BE2C (cell line): ENCODE measurements at regions not wholly inside any gene's neighbourhood (a gene's known extent, or its start where the extent isn't known, plus 50 kb on each side); places are given as distances from the start of the nearest gene placed in this dataset.

Source experiments
- DNase-seq: peaks from one replicate; pipeline ENCODE4 v3.0.0-alpha.2; 2020
- H3K27me3 ChIP-seq: fragments of 250-450 bp; sonication (Bioruptor Pico); 2 replicates; pipeline ENCODE4 v1.5.1; 2020; ENCODE audit warnings: mild to moderate bottlenecking
- H3K36me3 ChIP-seq: fragments of 250-450 bp; sonication (Bioruptor Pico); 2 replicates; pipeline ENCODE4 v1.5.1; 2020; ENCODE audit warnings: mild to moderate bottlenecking
- H3K4me1 ChIP-seq: fragments of 250-450 bp; sonication (Bioruptor Pico); 2 replicates; pipeline ENCODE4 v1.5.1; 2020
- H3K4me3 ChIP-seq: 2 replicates; pipeline ENCODE4 v1.5.1; 2011; ENCODE audit warnings: low read depth, low read length
- H3K9me3 ChIP-seq: fragments of 250-450 bp; sonication (Bioruptor Pico); 2 replicates; pipeline ENCODE4 v1.5.1; 2020
- TF ChIP-seq, protein P1 (sequence below): IDR thresholded peaks from 2 replicates; pipeline ENCODE4 v1.5.1; 2012; ENCODE audit warnings: mild to moderate bottlenecking, low read depth, low read length

- no peak for DNase-seq
- TF ChIP-seq, protein P1, sequence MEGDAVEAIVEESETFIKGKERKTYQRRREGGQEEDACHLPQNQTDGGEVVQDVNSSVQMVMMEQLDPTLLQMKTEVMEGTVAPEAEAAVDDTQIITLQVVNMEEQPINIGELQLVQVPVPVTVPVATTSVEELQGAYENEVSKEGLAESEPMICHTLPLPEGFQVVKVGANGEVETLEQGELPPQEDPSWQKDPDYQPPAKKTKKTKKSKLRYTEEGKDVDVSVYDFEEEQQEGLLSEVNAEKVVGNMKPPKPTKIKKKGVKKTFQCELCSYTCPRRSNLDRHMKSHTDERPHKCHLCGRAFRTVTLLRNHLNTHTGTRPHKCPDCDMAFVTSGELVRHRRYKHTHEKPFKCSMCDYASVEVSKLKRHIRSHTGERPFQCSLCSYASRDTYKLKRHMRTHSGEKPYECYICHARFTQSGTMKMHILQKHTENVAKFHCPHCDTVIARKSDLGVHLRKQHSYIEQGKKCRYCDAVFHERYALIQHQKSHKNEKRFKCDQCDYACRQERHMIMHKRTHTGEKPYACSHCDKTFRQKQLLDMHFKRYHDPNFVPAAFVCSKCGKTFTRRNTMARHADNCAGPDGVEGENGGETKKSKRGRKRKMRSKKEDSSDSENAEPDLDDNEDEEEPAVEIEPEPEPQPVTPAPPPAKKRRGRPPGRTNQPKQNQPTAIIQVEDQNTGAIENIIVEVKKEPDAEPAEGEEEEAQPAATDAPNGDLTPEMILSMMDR, result no peak
- no peaks in the 10 kb centered on the region for H3K36me3 ChIP-seq
- no peak overlapping the region for H3K4me3 ChIP-seq
- H3K27me3 ChIP-seq, result no peaks in the 10 kb centered on the region
- peaks cover 59% of the 10 kb centered on the region for H3K4me1 ChIP-seq
- H3K9me3 ChIP-seq, result no peaks in the 10 kb centered on the region
Measured at GRCh38 chr5:74131250-74131649, 505.3 kb downstream of the ARHGEF28 start.

DNA sequence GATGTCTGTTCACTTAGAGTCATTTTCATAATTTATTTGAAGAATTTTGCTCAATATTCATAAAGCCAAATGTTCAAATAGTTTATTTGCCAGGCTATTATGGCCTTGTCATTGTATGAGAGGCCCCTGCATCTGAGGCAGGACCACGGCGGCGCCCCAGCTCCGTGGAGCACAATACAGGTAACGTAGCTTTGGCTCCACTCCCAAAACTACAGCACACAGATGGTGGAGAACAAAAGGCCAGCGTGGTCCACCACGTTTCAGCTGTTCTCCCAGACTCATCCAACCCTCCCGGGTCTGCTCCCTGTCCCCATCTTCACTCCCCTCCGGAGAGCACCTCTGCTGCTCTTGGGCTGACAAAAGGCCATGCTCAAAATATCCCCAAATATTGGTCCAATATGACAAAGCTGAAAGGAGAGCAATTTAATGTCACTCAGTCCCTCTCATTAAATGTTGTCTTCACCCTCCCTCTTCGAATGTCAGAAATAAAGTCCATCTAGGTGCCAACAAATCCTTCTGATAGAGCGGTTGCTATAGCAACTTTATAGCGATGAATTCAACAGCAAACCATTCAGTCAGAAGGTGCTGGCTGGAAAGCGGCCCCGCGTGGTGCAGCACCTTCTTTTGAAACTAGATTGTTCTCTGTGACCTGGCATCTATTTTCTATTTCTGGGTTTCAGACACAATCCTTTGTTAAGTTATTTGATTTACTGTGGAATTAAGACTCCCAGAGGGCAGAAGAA is 504.3 kb downstream of the ARHGEF28 start:
- H3K9me3 ChIP-seq, result no peaks in the 10 kb centered on the region
- DNase-seq, result peak; percentile 58
- peaks cover 59% of the 10 kb centered on the region for H3K4me1 ChIP-seq
- H3K36me3 ChIP-seq, result no peaks in the 10 kb centered on the region
- no peaks in the 10 kb centered on the region for H3K27me3 ChIP-seq
- TF ChIP-seq, protein P1, result no peak
- peak overlapping the region; percentile 33 for H3K4me3 ChIP-seq

DNA sequence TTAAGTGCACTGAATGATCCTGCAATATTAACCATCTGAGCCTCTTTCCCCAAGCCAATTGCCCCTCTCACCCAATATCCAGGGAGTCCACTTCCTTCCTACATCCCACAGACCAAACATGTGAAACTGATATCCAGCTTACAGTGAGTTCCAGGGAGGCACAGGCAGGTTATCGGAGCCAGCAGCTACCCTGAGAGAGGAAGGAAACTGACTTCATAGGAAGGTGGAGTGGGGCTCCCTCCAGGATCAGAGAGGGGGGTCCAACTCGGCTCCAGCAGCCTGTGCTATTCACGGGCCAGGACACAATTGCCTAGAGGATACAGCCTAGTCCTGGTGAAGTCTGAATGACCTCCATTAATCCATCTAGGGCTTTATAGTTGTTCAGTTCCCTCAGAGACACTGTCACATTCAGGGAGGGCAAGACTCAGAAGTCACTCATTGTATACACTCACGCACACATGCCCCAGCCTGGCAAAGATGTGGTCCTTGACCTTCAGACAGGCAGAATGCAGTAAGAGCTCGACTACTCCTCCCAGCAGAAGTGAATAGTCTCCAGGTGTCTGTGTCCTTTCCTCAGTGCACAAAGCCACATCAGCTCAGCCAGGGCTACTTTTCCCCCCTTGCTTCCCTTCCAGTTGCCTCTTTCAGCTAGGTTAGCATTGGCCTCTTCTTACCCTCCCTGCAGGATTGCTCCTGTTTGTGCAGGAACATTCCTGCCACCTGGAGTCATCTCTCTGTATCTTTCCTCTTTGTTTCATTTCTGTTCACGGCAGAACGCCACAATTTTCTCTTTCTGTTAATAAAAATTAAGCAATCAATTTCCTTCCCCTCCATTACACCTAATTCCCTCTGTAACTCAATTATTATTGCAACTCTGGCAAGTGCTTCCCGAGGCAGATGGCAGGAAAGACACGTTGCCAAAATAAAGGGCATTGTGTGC is 501.7 kb downstream of the ARHGEF28 start:
- peak; percentile 37 for DNase-seq

GRCh38 chr5:74126294-74126693 is 500.3 kb downstream of the ARHGEF28 start:
- H3K4me1 ChIP-seq, result peaks cover 48% of the 10 kb centered on the region
- H3K9me3 ChIP-seq, result no peaks in the 10 kb centered on the region
- TF ChIP-seq, protein P1, result no peak
- DNase-seq, result no peak
- H3K4me3 ChIP-seq, result no peak overlapping the region
- no peaks in the 10 kb centered on the region for H3K36me3 ChIP-seq
- H3K27me3 ChIP-seq, result no peaks in the 10 kb centered on the region

More for the DNA sequence above, 501.7 kb downstream of the ARHGEF28 start:
- H3K4me3 ChIP-seq, result peak overlapping the region; percentile 14
- TF ChIP-seq, protein P1, result peak; percentile 63
- no peaks in the 10 kb centered on the region for H3K9me3 ChIP-seq
- no peaks in the 10 kb centered on the region for H3K36me3 ChIP-seq
- H3K27me3 ChIP-seq, result no peaks in the 10 kb centered on the region
- peaks cover 56% of the 10 kb centered on the region for H3K4me1 ChIP-seq

DNA sequence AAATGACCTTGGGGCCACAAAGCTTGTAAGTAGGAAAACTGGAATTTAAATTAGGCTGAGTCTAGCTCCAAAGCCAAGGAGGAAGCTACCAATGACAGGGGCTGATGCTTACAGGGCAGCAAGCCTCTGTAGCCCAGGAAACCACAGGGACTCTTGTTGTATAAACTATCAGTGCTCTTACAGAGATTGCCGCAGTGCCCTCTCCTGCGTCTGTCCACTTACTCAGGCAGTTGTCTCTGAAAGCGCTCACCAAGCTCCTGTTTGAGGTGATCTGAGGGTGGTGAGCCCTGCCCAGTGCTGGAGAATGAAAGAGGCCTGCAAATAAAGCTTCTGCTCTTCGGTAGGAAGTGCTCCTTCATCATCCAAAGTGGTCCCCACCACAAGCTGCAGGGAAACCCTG is 498.8 kb downstream of the ARHGEF28 start:
- no peak overlapping the region for H3K4me3 ChIP-seq
- TF ChIP-seq, protein P1, result no peak
- peaks cover 36% of the 10 kb centered on the region for H3K4me1 ChIP-seq
- no peak for DNase-seq
- no peaks in the 10 kb centered on the region; the same call in 1 of the 2 replicates for H3K9me3 ChIP-seq
- no peaks in the 10 kb centered on the region for H3K36me3 ChIP-seq
- H3K27me3 ChIP-seq, result no peaks in the 10 kb centered on the region

GRCh38 chr5:74123929-74124328 is 497.9 kb downstream of the ARHGEF28 start:
- no peaks in the 10 kb centered on the region; the same call in 1 of the 2 replicates for H3K9me3 ChIP-seq
- DNase-seq, result no peak
- no peaks in the 10 kb centered on the region for H3K27me3 ChIP-seq
- peaks cover 27% of the 10 kb centered on the region for H3K4me1 ChIP-seq
- no peak overlapping the region for H3K4me3 ChIP-seq
- no peaks in the 10 kb centered on the region for H3K36me3 ChIP-seq
- TF ChIP-seq, protein P1, result no peak
